Liver (tissue), 3 donors: ENCODE measurements at regions not wholly inside any gene's neighbourhood (a gene's known extent, or its start where the extent isn't known, plus 50 kb on each side); places are given as distances from the start of the nearest gene placed in this dataset.

ENCODE experiments used
- CTCF ChIP-seq: fragments of 150-350 bp; IDR thresholded peaks from 2 replicates; pipeline ENCODE4 v1.5.1; 2017; ENCODE audit warnings: improper control_type of control experiment, low read depth, low read length; ENCODE audit not compliant: missing input control
- TAF1 ChIP-seq: conservative IDR thresholded peaks from 2 replicates; pipeline ENCODE4 v1.6.1; 2016; ENCODE audit warnings: antibody characterized with exemption, mild to moderate bottlenecking
- TF ChIP-seq, protein P1 (sequence below): IDR thresholded peaks from 2 replicates; pipeline ENCODE4 v1.6.1; 2016; ENCODE audit warnings: antibody characterized with exemption
- donor health status: healthy.
- donor health status: healthy.

DNA sequence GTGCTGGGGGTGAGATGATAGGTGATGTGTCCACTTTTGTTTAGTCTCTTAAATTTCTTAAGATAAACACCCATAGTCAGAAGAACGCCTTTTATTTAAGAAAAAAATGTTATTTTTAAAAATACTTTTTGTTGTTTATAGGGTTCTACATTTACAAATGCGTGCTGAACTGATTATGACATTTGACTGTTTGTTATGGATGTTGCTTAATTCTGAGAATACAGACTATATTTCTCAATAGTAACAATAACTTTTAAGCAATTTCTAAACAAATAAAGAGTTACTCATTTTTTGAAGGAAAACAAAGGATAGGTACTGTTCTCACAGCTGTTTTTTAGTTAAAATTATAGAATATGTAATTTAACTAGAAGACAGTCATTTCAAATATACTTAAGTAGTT, 249.9 kb upstream of the GBE1 start:
- TF ChIP-seq CTCF = no peak
- no peak for TF ChIP-seq TAF1
- TF ChIP-seq, protein P1, sequence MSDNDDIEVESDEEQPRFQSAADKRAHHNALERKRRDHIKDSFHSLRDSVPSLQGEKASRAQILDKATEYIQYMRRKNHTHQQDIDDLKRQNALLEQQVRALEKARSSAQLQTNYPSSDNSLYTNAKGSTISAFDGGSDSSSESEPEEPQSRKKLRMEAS = no peak
